AG09319 (cell line): ENCODE measurements at regions not wholly inside any gene's neighbourhood (a gene's known extent, or its start where the extent isn't known, plus 50 kb on each side); places are given as distances from the start of the nearest gene placed in this dataset.

Experiments used
- DNase-seq: peaks from one replicate; pipeline ENCODE4 v3.0.0-alpha.2; 2010; ENCODE audit warnings: low read depth; ENCODE audit errors: extremely low read depth
- CTCF ChIP-seq: IDR thresholded peaks from 2 replicates; pipeline ENCODE4 v1.5.1; 2011; ENCODE audit warnings: low read depth, mild to moderate bottlenecking, inconsistent platforms, low read length, moderate library complexity

- TF ChIP-seq CTCF = no peak
Observed at GRCh38 chr3:107986505-107986904, 104.3 kb downstream of the CD47 start.

DNA sequence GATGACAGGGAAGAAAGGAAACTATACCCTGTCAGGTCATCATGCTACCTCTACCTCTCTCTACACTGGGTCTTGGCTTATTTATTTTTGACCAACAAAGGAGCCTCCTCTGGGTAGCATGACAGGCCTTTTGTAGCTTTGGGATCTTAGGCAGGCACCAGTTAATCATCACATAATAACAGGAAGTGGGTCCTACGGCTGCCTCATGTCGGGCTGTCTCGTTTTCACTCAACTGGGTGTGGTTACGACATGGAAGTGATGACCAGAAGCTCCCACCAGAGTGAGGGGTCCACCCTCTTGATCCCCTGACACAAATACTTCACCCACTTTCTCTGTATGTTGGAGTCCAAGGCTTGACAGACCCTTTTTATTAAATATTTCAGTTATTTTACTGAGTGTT lies 105.3 kb downstream of the CD47 start:
- TF ChIP-seq CTCF = no peak
- no peak for DNase-seq

More at GRCh38 chr3:107986505-107986904, 104.3 kb downstream of the CD47 start:
- DNase-seq = no peak

DNA sequence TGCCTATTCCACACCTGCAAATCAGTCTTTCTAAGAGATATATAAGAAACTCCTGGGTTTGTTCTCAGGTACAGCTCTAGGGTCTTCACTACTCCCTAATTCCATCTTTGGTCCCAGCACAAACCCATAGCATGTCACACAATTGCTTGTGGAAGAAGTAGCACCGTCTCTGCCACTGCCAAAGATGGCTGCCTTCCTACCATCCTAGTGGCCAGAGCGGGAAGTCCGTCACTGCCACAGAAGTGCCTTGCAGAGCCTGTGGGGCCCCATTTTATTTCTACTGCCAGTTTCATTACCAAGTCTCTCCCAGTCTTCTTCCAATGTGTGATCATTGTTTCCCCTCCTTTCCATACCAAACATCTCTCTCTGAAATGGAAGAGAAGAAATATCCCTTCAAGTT lies 107.6 kb downstream of the CD47 start:
- TF ChIP-seq CTCF = no peak
- no peak for DNase-seq

DNA sequence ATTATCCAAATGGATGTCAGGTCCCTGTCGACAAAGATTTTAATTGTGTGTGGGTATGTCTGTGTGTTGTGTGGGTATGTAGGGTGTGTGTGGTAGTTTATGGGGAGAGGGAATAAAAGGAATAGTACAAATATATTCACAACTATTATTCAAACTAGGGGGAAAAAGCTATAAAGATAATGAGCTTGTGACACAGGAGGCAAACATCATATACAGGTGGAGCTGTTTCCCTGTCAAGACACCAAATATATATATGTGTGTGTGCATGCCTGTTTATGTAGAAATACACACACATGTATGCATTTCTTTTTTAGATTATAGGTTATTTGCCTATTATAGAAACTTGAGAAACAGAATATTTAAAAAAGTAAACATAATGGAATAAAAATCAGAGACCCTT lies 108.7 kb downstream of the CD47 start:
- DNase-seq = no peak
- TF ChIP-seq CTCF = no peak

- DNase-seq = no peak
- no peak for TF ChIP-seq CTCF
Observed at GRCh38 chr3:107981471-107982111, 109.2 kb downstream of the CD47 start.

DNA sequence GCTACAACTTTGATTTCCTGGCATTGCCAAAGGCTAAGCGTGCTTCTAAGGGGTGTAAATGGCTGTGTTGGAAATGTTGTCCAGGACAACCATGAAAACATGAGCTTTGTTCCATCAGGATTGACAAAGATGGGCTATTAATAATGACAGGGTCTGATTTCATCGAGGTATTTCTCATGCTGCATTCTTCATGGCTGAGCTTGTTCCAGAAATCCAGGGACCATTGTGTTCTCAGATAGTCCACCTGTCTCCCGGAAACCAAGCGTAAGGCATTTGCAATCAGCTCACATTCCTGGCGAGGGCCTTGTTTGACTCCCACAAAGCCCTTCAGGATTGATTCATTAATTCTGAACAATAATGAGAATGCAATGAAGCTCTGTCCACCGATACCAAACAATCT lies 111.3 kb downstream of the CD47 start:
- no peak for DNase-seq
- TF ChIP-seq CTCF = no peak

GRCh38 chr3:107978131-107979055 lies 112.4 kb downstream of the CD47 start:
- no peak for TF ChIP-seq CTCF

More at GRCh38 chr3:107978131-107979055, 112.4 kb downstream of the CD47 start:
- DNase-seq = no peak
